Esophagus mucosa (tissue), 1 donor: ENCODE measurements at regions not wholly inside any gene's neighbourhood (a gene's known extent, or its start where the extent isn't known, plus 50 kb on each side); places are given as distances from the start of the nearest gene placed in this dataset.
"Not testable (repeated sequence)": the region's sequence is repeated elsewhere in the genome, so short reads cannot be mapped to it uniquely, and the experiment has no call there.

Source experiments
- ATAC-seq: fragments of 200-7000 bp; cut with Tn5 transposase; one replicate; pipeline ENCODE4 v1.9.1; 2020
- donor health status: DM: yes; HTN: yes; CAD: no.

DNA sequence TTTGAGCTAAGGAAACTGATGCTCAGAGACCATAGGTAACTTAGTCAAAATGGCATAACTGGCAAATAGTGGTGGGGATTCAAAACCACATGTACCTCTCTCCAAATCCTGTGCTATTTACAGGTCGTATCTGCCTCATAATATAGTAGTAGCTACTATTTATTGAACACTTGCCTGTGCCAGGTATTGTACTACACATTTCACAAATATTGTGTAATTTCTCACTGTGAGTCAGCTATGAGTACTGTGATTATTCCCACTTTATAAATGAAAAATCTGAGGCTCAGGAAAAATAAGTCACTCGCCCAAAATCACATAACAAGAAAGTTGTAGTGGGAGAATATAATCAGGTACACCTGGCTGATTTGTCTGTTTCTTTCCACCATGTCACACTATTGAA lies 199.8 kb upstream of the FAT3 start:
- no peak for ATAC-seq

DNA sequence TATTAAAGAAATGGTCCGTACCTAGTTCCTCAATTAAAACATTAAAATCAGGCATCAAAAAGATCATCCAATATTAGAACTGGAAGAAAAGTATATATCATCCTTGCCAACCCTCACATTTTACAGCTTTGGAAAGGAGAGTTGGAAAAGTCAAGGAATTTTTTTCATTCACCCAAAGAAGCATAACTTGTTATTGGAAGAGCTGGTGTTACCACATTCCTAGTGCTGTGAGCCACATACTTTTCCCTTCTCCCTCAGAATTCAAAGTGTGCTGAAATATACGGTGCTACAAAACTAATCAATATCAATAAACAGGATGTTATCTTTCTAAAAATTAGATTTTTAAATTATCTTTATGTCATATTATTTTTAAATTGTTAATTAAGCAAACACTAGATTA lies 202.1 kb upstream of the FAT3 start:
- ATAC-seq, result no peak

DNA sequence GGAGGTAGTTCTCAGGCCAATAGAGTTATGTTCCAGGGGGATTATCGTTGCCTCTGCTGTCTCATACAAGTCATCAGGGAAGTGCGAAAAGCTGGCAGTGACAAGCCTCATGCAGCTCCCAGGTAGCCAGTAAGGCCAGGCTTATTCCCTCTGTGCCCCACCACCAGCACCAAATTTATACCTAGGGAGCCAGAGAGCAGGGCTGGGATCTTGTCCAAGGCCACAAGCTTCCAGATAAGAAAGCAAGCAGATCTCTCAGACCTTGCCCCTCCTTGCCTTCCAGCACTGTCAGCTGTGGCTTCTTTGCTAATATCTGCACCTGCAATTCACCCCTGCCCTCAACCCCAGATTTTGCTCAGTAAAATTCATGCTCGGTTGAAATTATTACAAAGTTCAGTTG lies 206.3 kb upstream of the FAT3 start:
- ATAC-seq, result no peak

DNA sequence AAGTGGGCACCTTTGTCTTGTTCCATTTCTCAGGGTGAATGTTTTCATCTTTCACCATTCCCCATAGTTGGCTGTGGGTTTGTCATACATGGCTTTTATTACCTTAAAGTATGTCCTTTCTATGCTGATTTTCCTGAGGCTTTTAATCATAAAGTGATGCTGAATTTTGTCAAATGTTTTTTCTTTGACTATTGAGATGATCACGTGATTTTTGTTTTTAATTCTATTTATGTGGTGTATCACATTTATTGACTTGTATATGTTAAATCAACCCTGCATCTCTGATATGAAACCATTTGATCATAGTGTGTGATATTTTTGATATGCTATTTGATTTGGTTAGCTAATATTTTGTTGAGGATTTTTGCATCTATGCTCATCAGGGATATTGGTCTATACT lies 216.4 kb upstream of the FAT3 start:
- no peak for ATAC-seq

DNA sequence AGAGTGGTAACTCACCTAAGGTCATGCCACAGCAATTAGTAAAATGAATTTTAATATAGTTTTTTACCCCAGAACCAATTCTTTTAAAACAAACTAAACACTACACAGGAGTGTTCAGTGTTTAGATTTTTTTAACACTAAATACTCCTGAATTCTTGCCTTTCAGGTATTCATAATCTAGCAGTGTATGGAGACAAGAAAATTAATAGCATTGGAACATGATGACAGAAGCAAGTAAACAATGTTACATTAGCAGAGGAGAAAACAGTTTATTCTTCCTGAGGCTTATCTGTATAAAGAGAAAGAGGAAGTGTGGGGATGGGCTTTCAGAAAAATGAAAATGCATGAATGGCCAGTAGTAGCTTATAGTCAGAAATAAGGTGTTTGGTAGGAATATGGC lies 222.1 kb upstream of the FAT3 start:
- no peak for ATAC-seq

DNA sequence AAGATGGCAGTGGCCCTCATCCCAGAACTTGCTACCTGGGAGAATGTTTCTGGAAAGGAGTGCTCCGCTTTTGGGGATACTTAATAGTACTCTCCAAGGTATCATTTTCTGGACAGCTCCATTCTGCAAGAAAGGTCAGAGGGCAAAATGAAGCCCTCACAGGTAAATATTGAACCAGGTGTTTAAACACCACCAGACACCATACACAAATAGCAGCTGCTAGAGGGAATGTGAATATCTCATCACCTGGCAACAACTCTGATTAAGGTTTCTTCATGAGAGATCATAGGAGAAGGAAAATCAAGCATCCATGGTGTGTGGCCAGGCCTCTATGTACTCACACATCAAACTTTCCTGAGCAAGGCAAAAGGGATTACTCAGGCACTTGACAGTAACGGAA lies 226.1 kb upstream of the FAT3 start:
- ATAC-seq, result no peak

DNA sequence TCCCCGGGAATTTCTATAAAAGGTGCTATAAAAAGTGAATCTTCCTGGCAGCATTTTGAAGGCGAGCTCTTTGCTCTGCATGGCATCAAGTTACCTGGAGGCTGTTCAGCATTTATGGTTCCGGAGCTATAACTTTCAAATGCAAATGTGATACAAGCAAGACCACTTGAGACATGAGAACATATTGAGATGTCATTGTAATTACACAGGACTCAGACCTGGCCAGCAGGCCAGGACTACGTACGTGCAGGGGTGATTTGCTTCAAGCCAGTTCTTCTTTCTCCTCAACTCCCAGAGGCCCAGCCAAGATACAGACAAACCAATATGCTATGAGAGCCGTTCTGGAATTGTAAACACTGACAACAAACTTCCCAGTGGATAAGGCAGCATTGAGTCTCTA lies 227.4 kb upstream of the FAT3 start:
- no peak for ATAC-seq

DNA sequence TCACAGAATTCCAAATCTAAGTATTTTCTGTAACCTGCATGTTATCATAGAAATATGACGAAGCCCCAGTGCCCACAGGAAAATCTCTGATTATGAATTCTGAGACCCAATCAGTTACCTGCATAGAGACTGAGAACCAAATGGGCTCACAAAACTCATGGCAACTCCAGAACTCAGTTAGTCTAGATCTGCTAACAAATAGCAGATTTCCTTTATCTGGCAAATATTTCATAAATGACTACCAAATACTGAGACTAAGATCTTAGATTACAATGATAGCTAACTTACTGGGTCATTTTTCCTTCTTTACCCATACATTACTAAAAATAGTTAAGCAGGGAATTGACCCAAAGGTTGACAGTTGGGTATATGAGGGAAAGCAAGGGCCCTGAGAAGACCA lies 228.1 kb upstream of the FAT3 start:
- no peak for ATAC-seq

DNA sequence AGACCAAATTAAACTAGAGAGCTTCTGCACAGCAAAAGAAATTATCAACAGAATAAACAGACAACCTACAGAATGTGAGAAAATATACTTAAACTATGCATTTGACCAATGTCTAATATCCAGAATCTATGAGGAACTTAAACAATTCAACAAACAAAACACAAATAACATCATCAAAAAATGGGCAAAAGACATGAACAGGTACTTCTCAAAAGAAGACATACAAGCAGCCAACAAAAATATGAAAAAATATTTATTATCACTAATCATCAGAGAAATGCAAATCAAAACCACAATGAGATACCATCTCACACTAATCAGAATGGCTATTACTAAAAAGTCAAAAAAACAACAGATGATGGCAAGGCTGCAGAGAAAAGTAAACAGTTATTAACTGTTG lies 236.2 kb upstream of the FAT3 start:
- not testable (repeated sequence) for ATAC-seq

DNA sequence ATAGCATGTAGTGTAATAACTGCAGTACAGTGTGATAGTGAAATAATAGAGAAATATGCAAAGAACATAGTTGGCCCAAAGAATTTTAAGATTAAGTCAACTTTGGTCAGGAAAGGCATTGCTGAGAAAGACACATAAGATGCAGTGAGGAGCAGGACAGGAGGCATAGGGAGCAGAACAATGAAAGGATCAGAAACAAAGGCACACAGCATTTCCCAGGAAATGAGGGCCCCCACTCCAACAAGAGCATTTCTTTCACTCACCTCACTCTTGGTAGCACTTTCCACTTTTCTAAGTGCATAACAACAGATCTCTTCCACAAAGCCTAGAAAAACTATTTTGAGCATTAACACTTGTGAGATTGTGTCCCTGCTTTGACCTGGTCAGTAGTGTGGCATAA lies 238.4 kb upstream of the FAT3 start:
- no peak for ATAC-seq

DNA sequence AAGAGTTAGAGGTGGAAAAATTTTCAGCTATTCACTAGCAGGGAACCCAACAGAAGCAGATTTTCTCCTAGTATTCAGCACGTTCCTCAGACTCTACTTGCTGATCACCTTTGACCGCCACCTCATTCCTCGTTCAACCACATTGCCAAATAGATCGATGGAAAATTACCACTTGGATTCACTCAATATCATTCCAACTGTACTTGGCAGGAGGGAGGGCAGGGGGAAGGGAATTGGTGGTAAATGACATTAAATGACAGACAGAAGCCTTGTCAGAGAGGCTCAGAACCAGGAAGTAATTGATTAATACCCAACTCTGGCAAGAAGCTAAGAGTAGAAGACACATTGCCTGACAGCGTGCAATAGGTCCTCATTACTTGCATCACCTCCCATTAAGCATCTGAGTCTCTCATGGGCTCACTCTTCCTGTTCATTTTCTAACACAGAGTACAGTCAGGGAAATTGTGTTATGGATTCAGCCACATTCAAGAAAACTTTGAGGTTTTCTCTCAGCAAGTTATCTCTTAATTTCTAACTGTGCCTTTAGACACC lies 240.5 kb upstream of the FAT3 start:
- ATAC-seq, result no peak

DNA sequence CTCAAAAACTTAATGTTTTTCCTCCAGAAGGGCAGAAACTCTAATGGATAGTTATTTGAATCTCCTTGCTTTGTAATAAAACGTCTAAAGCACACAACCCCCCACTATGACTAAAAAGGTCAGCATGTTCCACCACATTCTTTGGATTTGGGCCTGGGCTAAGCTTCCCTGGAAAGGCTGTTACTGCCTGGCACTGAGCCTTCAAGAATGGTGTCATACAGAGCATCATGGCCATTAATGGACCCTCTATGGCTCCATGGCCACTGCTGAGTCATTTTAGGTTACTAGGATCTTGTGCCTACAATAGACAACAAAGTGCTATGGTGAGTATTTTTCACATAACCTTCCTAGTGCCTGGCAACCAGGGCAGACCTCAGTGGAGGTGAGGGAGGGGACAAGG lies 242.6 kb upstream of the FAT3 start:
- ATAC-seq, result no peak

DNA sequence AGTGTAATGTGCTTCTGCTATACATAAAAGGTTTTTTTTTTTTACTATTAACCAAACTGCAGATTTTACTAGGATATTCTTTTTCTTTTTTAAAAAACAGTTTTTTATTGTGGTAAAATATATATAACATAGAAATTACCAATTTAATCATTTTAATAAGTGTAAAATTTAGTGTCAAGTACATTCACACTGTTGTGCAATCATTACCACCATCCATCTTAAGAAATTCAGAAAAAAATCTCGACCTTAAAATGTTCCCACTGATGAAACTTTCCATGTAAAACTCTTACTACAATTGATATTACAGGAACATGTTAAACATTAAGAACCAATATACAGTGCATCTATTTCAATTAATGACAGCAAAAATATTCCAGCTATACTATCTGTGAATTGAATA lies 244.8 kb upstream of the FAT3 start:
- ATAC-seq, result no peak

DNA sequence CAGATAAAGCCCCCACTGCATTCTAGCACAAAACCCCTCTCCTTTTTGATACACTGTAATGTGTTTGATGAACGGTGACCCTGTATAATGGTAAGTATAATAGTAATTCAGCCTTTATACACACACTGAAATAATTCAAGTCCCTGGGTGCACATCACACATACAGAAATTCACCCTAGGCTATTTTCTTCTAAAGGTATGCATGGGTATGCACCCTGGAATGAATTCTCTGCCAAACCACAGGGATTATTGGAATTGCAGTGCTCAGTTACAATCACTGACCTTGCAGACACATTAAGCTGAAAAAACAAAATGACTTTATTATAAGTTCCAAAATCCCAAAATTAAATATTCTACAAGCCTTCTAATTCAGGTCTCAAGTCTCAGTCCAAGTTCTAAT lies 245.9 kb upstream of the FAT3 start:
- ATAC-seq, result no peak

DNA sequence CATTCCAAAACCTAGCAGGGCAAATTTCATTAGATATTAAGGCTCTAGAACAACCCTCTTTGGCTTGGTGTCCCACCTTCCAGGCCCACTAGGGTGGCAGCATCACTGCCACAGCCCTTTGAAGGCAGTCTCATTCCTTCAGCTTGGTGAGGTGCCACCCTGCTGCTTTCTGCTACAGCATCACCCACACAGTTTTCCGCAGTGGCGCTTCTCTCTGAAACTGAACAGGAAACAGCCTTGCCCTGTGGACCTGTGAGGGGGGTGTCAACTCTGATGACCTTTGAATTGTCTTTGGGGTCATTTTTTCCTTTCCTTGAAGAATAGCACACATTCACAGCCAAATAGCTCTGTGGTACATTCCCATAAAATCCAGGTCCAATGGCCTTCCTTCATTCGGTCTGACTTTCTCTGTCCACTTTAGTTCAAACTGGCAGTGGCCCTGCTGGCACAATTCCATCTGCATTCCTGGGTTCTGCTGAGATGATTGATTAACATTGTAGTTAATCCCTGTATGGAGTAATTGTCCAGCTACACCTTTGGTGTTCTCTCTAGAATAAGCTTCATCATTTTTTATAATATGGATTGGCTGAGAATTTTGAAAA lies 251.9 kb upstream of the FAT3 start:
- ATAC-seq, result no peak

DNA sequence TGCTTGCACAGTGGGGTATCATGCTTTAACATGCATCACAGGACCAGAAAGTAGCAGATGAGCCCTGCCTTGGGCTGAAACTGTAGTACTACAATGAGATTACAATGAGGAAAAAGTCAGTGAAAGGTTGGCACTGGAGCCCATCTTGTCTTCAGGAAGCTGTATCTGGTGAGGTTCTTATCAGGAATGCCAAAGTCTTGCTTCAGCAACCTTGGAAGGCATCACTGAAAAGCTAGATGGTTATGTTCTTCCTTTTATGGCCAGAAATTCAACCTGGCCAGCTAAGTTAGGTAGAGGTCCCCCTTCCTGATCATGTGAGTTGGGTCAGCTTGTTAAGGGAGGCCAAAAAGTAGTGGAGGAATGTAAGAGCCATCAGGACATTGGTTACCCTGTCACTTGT lies 254.0 kb upstream of the FAT3 start:
- no peak for ATAC-seq

DNA sequence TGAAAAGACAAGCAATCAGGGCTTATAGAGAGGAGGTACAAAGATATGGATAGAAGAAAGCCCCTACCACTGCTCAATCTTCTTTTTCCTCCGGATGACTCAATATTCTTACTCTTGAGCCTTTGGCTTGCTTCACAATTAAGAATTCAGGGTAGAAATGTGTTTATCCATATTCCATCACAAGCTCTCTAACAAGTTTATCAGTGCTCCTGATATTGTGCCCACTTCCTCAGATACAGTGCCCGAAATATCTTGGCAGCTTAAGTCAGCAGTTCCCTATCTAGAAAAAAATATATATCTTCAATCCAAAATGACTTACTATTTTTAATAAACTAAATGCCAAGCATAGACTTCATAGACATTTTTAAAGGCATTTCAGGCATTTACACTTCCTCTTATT lies 255.1 kb upstream of the FAT3 start:
- no peak for ATAC-seq

DNA sequence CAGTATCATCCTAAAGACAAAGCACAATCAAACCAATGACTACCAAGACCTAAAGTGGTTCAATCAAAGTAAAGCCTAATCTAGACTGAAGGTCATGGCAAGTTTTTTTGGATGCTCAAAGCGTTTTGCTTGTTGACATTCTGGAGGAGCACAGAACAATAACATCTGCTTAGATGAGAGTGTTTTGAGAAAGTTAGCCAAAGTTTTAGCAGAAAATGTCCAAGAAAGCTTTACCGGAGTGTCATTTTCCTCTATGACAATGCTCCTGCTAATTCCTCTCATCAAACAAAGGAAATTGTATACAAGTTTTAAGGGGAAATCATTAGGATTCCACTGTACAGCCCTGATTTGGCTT lies 256.9 kb upstream of the FAT3 start:
- no peak for ATAC-seq

DNA sequence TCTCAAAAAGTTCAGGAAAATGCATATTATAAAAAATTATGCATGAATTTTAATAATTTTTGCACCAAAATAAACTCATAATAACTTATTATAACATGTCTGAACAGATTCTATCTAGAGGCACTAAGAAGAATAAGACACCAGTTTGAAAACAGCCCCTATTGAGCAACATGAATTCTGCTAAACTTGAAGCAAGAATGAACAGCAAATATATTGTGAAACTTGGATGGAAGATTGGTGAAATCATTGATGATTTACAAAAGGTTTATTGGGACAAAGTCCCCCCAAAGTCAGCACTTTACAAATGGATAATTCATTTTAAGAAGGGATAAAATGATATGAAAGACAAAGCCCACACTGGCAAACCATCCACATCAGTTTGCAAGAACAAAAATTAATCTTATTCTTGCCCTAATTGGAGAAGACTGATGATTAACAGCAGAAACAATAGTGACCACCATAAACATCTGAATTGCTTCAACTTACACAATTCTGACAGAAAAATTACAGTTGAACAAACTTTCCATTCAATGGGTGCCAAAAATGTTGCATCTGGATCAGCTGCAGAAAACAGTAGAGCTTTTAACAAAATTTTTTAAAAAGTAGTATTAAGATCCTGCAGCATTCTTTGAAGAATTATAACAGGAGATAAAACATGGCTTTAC lies 257.5 kb upstream of the FAT3 start:
- ATAC-seq, result no peak

DNA sequence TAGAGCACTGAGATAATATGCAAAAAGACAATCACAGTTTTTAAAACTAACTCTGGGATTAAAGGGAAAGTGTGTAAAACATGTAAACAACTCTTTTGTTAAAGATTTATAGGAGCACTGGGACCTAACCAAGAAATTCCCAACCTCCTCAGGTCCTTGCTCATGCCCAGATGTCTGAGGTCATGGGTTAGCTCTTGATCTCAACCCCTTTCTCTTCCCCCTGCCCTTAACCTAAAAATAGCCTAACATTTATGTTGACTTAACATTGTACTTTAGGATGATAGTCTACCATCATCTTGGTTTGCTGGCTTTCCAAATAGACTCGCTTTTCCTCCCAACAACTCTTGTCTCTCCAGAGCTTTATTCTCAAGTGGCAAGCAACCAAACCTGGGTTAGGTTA lies 258.2 kb upstream of the FAT3 start:
- ATAC-seq, result no peak

DNA sequence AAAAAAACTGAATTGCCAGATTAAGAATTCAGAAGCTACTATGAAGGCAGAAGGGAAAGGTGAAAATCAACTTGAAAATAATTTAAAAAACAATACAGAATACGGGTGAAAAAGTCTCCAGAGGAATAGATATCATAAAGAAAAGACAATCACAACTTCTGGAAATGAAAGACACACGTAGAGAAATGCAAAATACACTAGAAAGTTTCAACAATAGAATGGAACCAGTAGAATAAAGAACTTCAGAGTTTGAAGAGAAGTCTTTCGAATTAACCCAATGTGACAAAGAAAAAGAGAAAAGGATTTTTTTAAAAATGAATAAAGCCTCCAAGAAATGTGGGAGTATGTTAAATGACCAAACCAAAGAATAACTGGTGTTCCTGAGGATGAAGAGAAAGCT lies 263.8 kb upstream of the FAT3 start:
- no peak for ATAC-seq

DNA sequence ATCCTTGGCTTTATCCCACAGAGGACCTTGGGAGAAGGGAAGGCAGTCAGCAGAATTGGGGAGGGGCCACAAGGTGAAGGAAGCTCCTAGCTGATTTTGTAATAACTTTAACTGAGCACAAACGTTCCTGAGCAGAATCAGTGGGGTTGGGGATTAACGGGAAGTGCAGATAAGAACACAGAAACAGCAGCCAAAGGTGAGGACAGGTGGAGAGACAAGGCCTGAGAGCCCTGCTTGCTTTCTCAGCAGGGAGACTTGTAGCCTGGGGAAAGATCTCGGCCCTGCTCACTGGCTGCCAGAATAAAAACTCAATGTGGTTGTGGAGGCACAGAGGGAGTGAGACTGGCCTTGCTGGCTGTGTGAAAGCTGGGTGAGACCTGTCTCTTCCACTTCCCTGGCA lies 265.2 kb upstream of the FAT3 start:
- ATAC-seq, result no peak

DNA sequence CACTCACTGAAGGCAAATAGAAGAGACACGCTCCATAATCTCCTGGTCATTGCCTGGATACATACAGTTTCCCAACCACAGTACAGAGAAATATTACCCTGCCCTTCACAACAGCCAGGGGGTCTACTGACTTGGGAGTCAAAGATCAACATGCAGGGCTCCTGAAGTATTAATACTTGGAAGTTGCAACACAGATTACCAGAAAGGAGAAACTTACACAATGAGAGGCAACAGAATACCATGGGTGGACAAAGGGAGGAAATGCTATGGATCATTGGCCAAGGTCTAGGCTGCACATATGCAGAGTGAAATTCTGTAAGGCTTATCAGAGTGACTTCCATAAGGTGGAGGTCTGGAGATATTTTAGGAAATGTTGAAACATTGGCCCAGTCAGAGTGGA lies 267.9 kb upstream of the FAT3 start:
- no peak for ATAC-seq

DNA sequence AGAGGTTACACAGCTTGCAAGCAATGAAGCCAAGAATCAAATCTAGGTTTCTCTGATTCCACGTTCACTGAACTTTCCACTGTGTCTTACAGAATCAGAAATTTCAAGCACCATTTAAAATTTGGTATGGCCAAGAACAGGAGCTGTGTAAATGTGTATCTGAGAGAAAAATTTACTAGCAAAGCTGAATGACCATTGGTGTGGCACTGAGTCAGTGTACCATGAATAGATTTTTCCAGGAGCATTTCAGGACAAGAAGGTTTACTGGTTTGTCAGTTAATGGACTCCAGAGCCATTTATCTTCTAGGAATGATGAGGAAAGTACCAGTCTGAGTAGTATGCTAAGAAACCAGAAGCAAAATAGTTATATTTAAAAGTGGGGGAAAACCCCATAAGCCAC lies 269.4 kb upstream of the FAT3 start:
- ATAC-seq, result no peak

DNA sequence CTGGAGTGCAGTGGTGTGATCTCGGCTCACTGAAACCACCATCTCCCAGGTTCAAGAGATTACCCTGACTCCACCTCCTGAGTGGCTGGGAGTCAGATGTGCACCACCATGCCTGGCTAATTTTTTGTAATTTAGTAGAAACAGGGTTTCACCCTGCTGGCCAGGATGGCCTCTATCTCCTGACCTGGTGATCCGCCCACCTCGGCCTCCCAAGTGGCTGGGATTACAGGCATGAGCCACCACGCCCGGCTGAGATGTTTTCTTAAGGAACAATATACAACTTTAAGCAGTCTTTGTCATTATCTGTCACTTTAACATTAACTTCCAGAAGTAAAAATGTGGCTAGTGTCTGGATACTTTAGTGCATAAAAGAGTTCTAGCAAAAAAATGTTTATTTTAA lies 272.6 kb upstream of the FAT3 start:
- ATAC-seq, result no peak
